Effector memory CD8-positive, alpha-beta T cell (primary cell): ENCODE measurements at regions not wholly inside any gene's neighbourhood (a gene's known extent, or its start where the extent isn't known, plus 50 kb on each side); places are given as distances from the start of the nearest gene placed in this dataset.

Experiments
- ATAC-seq: fragments of 150-1000 bp; cut with Tn5 transposase; replicated peaks from 2 replicates; pipeline ENCODE4 v1.10.0; 2021; ENCODE audit warnings: mild to moderate bottlenecking, moderate library complexity
- DNase-seq, 3 experiments: peaks; one replicate each; pipeline ENCODE4 v3.0.0; 2021
- H3K27ac Mint-ChIP-seq, 2 donors: one replicate each; pipeline ENCODE4 v1.8.0; 2022; ENCODE audit warnings: mild to moderate bottlenecking in 2 of 2, mixed read lengths in 2 of 2, moderate library complexity in 2 of 2
- H3K27me3 Mint-ChIP-seq, 2 donors: one replicate each; pipeline ENCODE4 v1.8.0; 2022; ENCODE audit warnings: mixed read lengths in 2 of 2
- H3K36me3 Mint-ChIP-seq: one replicate; pipeline ENCODE4 v1.8.0; 2022; ENCODE audit warnings: mild to moderate bottlenecking, moderate library complexity, mixed read lengths; ENCODE audit not compliant: insufficient read depth
- H3K4me1 Mint-ChIP-seq, 2 donors: one replicate each; pipeline ENCODE4 v1.8.0; 2022; ENCODE audit warnings: low read depth in 2 of 2, mixed read lengths in 2 of 2
- H3K4me3 Mint-ChIP-seq, 2 donors: one replicate each; pipeline ENCODE4 v1.8.0; 2022; ENCODE audit warnings: mild to moderate bottlenecking in 2 of 2, mixed read lengths in 2 of 2, moderate library complexity in 2 of 2
- H3K9me3 Mint-ChIP-seq, 2 donors: one replicate each; pipeline ENCODE4 v1.8.0; 2022; ENCODE audit warnings: mixed read lengths in 2 of 2

- Mint-ChIP-seq H3K9me3 (no peaks in the 10 kb centered on the region), H3K27me3 (peaks cover 50 to 78% of the 10 kb centered on the region in 2 donors), H3K27ac (no peak overlapping the region), H3K4me1 (peaks cover 5 to 7% of the 10 kb centered on the region in 2 donors), H3K4me3 (no peak overlapping the region), H3K36me3 (no peaks in the 10 kb centered on the region)
- ATAC-seq (no peak), DNase-seq (no peak)
These were observed 191.6 kb downstream of the MYLK4 start for GRCh38 chr6:2558861-2559801.

DNA sequence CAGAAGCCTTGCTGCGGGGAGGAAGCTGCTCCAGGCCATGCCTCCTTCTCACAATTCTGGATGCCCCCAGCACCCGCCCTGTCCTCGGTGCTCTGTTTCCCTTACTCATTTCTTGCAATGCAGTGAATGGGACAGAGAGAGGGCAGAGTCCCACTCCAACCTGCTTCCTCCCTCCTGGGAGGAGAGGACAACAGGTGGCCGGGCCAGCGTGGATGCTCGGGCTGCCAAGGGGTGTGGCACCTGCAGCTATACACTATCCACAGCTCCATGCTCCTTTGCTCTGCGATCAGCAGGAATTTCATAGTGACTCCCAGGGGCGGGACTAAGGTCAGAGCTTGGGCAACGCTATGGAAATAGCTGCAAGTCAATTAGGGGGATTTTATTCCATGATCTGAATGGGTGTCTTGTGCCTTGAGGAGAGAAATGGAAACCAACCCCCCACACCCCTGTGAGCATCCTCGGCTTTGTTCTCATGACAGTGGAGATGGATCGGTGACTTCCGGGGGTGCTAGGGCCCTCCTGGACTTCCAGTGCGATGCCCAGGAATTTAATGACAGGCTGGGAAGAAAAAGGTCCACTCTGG, 192.5 kb downstream of the MYLK4 start:
- ATAC-seq (no peak), DNase-seq (no peak)
- H3K36me3 Mint-ChIP-seq, result no peaks in the 10 kb centered on the region
- H3K27me3 Mint-ChIP-seq, result peaks cover 55 to 73% of the 10 kb centered on the region in 2 donors
- H3K27ac Mint-ChIP-seq, result no peak overlapping the region
- no peaks in the 10 kb centered on the region for H3K9me3 Mint-ChIP-seq
- H3K4me3 Mint-ChIP-seq, result no peak overlapping the region
- H3K4me1 Mint-ChIP-seq, result no peaks in the 10 kb centered on the region

DNA sequence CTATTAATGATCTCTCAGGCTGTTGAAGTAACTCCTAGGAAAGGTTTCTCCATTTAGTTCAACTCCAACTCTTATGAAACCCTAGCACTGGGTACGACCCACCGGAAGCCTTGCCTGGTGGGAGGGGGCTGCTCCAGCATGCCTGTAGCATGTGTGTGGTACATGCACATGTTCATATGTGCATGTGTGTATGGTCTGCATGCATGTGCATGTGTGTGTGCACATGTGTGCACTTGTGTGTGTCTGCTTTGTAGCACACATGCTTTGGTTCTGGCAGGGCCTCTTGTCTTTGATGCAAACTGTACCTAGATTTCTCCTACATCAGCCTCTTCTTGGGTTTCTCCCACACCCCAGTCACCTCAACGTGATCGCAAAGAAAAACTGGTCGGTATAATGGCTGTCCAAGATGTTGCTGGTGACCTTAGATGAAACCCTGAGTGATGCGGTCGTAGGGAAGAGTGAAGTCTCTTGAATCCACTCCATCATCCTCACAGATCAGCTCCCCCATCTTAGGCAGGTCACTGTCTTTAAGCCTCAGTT, 193.5 kb downstream of the MYLK4 start:
- H3K36me3 Mint-ChIP-seq, result no peaks in the 10 kb centered on the region
- H3K4me1 Mint-ChIP-seq, result no peaks in the 10 kb centered on the region
- ATAC-seq (no peak), DNase-seq (no peak)
- no peak overlapping the region for H3K4me3 Mint-ChIP-seq
- H3K9me3 Mint-ChIP-seq, result no peaks in the 10 kb centered on the region
- peaks cover 54 to 69% of the 10 kb centered on the region in 2 donors for H3K27me3 Mint-ChIP-seq
- H3K27ac Mint-ChIP-seq, result no peak overlapping the region

DNA sequence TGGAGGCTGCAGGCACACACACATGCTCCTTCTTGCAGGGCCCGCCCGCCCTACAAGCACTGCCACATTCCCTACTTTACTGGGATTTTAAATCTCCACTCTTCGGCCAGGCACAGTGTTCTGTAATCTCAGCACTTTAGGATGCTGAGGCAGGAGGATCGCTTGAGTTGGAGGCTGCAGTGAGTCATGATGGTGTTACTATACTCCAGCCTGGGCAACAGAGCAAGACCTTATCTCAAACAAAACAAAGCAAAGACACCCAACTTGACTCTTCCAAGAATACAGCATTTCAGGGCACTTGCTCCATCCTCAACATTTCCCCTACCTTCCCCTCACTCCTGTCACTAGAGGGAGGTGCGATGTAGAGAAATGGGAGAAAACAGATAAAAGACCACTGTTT, 194.0 kb downstream of the MYLK4 start:
- H3K4me1 Mint-ChIP-seq, result no peaks in the 10 kb centered on the region
- H3K9me3 Mint-ChIP-seq, result no peaks in the 10 kb centered on the region
- DNase-seq (no peak), ATAC-seq (no peak)
- no peaks in the 10 kb centered on the region for H3K36me3 Mint-ChIP-seq
- peaks cover 49 to 64% of the 10 kb centered on the region in 2 donors for H3K27me3 Mint-ChIP-seq
- no peak overlapping the region for H3K4me3 Mint-ChIP-seq
- no peak overlapping the region for H3K27ac Mint-ChIP-seq

- DNase-seq (no peak), ATAC-seq (no peak)
- Mint-ChIP-seq H3K9me3 (no peaks in the 10 kb centered on the region), H3K36me3 (no peaks in the 10 kb centered on the region), H3K27ac (no peak overlapping the region), H3K4me1 (no peaks in the 10 kb centered on the region), H3K27me3 (peaks cover 44 to 53% of the 10 kb centered on the region in 2 donors), H3K4me3 (no peak overlapping the region)
These were observed 196.0 kb downstream of the MYLK4 start for GRCh38 chr6:2554651-2555260.

- Mint-ChIP-seq H3K9me3 (no peaks in the 10 kb centered on the region), H3K27me3 (peaks cover 38 to 59% of the 10 kb centered on the region in 2 donors)
- no peak for ATAC-seq
These were observed 198.1 kb downstream of the MYLK4 start for GRCh38 chr6:2552526-2553154.

GRCh38 chr6:2551705-2552104, 199.0 kb downstream of the MYLK4 start:
- no peak overlapping the region for H3K27ac Mint-ChIP-seq
- no peaks in the 10 kb centered on the region for H3K9me3 Mint-ChIP-seq
- DNase-seq, result no peak
- no peak overlapping the region for H3K4me3 Mint-ChIP-seq
- ATAC-seq, result no peak
- H3K4me1 Mint-ChIP-seq, result peaks cover 0 to 3% of the 10 kb centered on the region in 2 donors
- peaks cover 39 to 66% of the 10 kb centered on the region in 2 donors for H3K27me3 Mint-ChIP-seq
- no peaks in the 10 kb centered on the region for H3K36me3 Mint-ChIP-seq

More at GRCh38 chr6:2552526-2553154, 198.1 kb downstream of the MYLK4 start:
- H3K36me3 Mint-ChIP-seq, result no peaks in the 10 kb centered on the region
- no peaks in the 10 kb centered on the region for H3K4me1 Mint-ChIP-seq
- no peak for DNase-seq
- H3K4me3 Mint-ChIP-seq, result no peak overlapping the region
- no peak overlapping the region for H3K27ac Mint-ChIP-seq

DNA sequence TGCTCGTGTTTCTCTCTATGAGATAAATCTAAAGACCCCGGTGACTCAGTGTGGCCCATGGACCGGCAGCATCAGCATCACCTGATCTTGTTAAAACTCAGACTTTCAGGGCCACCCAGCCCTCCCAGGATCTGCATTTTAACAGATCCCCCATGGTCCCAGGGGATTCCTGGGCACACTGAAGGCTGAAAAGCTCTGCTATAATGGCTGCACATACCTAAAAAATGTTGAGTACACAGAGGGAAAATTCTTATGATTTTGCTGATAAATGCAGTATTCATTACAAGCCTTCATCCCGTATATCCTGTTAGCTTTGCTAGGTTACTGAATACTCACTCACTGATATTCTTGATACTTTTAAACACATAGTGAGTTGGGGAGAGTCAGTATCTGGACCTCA, 200.5 kb downstream of the MYLK4 start:
- DNase-seq, result no peak
- no peak for ATAC-seq
- Mint-ChIP-seq H3K9me3 (no peaks in the 10 kb centered on the region), H3K36me3 (no peaks in the 10 kb centered on the region), H3K4me1 (peaks cover 0 to 3% of the 10 kb centered on the region in 2 donors), H3K4me3 (no peak overlapping the region), H3K27ac (no peak overlapping the region), H3K27me3 (peaks cover 35 to 65% of the 10 kb centered on the region in 2 donors)

- H3K9me3 Mint-ChIP-seq, result no peaks in the 10 kb centered on the region
- H3K27me3 Mint-ChIP-seq, result peaks cover 34 to 63% of the 10 kb centered on the region in 2 donors
- ATAC-seq (no peak), DNase-seq (no peak)
- H3K36me3 Mint-ChIP-seq, result no peaks in the 10 kb centered on the region
- no peak overlapping the region for H3K4me3 Mint-ChIP-seq
- H3K27ac Mint-ChIP-seq, result no peak overlapping the region
- peaks cover 0 to 3% of the 10 kb centered on the region in 2 donors for H3K4me1 Mint-ChIP-seq
These were observed 200.9 kb downstream of the MYLK4 start for GRCh38 chr6:2549834-2550233.

GRCh38 chr6:2547355-2547754, 203.4 kb downstream of the MYLK4 start:
- no peak overlapping the region for H3K27ac Mint-ChIP-seq
- H3K4me1 Mint-ChIP-seq, result peaks cover 16 to 17% of the 10 kb centered on the region in 2 donors
- peaks cover 0 to 8% of the 10 kb centered on the region in 2 donors for H3K9me3 Mint-ChIP-seq
- no peak overlapping the region for H3K4me3 Mint-ChIP-seq
- ATAC-seq (no peak), DNase-seq (no peak)
- H3K36me3 Mint-ChIP-seq, result no peaks in the 10 kb centered on the region
- peaks cover 44 to 52% of the 10 kb centered on the region in 2 donors for H3K27me3 Mint-ChIP-seq

DNA sequence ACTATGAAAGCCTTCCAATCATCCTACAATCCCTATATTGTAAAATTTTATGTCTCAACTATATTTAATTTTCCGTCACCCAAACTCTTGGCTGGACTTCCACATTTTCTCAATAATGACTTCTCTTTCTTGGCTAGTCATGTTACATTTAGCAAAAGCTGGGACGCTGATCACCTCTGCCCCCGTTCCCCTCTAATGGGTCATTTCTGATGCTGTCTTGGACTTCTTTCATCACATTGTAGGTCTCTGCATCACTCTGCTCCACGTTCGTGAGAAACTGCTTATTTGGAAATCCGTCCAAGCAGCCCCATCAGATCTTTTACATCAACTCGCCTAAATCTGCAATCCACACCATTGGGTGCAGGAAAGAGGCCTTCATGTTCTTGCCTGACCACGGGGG, 203.8 kb downstream of the MYLK4 start:
- H3K27me3 Mint-ChIP-seq, result peaks cover 44 to 52% of the 10 kb centered on the region in 2 donors
- no peak for ATAC-seq
- H3K9me3 Mint-ChIP-seq, result peaks cover 0 to 8% of the 10 kb centered on the region in 2 donors
- no peak for DNase-seq
- peaks cover 20% of the 10 kb centered on the region in 2 donors for H3K4me1 Mint-ChIP-seq
- no peak overlapping the region for H3K4me3 Mint-ChIP-seq
- H3K36me3 Mint-ChIP-seq, result no peaks in the 10 kb centered on the region
- H3K27ac Mint-ChIP-seq, result no peak overlapping the region

DNA sequence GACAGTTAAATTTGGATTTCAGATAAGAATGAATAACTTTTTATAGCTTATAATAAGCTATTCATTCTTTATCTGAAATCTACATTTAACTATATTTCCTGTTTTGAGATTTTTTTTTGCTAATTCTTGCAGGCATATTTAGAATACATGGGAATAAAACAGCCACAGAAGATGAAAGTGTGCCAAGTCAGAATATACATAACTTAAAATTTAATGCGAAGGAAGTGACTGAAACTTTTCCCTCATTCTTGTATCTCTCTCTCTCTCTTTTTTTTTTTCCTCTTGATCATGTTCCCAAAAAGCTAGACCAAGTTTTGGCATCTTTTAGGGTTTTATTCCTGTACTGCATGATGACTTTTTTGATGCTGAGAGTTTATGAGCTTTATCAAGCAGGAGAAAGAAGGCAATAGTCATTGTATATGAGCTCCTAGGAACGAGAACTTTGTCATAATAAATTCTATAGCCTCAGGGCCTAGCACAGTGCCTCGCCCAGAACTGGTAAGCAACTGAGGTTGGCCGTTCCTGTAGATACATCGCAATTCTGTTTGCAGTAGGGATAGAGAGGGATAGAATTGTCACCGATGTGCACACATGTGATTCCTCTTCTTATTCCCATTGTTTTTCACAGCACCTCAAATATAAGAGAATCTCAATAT, 205.2 kb downstream of the MYLK4 start:
- Mint-ChIP-seq H3K36me3 (peaks cover 3% of the 10 kb centered on the region), H3K9me3 (peaks cover 0 to 8% of the 10 kb centered on the region in 2 donors), H3K4me1 (peaks cover 20 to 23% of the 10 kb centered on the region in 2 donors), H3K27me3 (peaks cover 44% of the 10 kb centered on the region in 2 donors), H3K4me3 (no peak overlapping the region), H3K27ac (no peak overlapping the region)
- DNase-seq (no peak), ATAC-seq (no peak)
